K562 (cell line): ENCODE measurements at regions not wholly inside any gene's neighbourhood (a gene's known extent, or its start where the extent isn't known, plus 50 kb on each side); places are given as distances from the start of the nearest gene placed in this dataset.

ENCODE experiments used
- ATAC-seq: fragments of 200-7000 bp; cut with Tn5 transposase; 3 replicates; pipeline ENCODE4 v1.9.1; 2020; ENCODE audit warnings: moderate library complexity
- BruUV-seq: library from RNA; stranded (reverse); fragments of 400-500 nt; replicated peaks from 2 replicates; lab custom pipeline; 2021; lab: Mats Ljungman, UMichigan
- CTCF ChIA-PET: fragments of 300-600 bp; formaldehyde crosslinking; extraction: SDS; loops from one replicate; lab custom pipeline; 2021; ENCODE audit warnings: low intra/inter-chr PET ratio; lab: Yijun Ruan, JAX
- POLR2A ChIA-PET: fragments of 300-600, 350-650 bp; sonication (Branson Sonifier 250); formaldehyde crosslinking; extraction: SDS; loops from one replicate; lab custom pipeline; 2021; ENCODE audit warnings: antibody characterized with exemption, inconsistent platforms; lab: Yijun Ruan, JAX
- DNase-seq, 4 experiments: peaks; one replicate each; pipeline versions ENCODE4 v3.0.0 to v3.0.0-alpha.2; 2011 to 2018; ENCODE audit warnings: low spot score in 3 of 4, mixed read lengths in 3 of 4; ENCODE audit errors: extremely low read depth in 1 of 4
- FAIRE-seq: peaks from 2 replicates; lab custom pipeline; 2011; peaks lifted over from hg19 to GRCh38; lab: Jason Lieb, UNC
- H2AFZ ChIP-seq: 2 replicates; pipeline ENCODE4 v1.6.0; 2011; ENCODE audit warnings: low read depth, low read length, control low read depth, inconsistent platforms
- H3K27ac ChIP-seq: fragments of 200-600 bp; 3 replicates; pipeline ENCODE4 v1.8.0; 2011; ENCODE audit warnings: low read depth, mild to moderate bottlenecking, control low read depth, inconsistent platforms, low read length, moderate library complexity, mixed read lengths; ENCODE audit errors: extremely low read depth
- H3K27me3 ChIP-seq, 2 experiments: fragments of 300-600 bp in 1 of 2; 2 replicates in 1 of 2; 3 replicates in 1 of 2; pipeline versions ENCODE4 v1.6.0 to v1.8.0; 2011; ENCODE audit warnings: inconsistent platforms in 2 of 2, low read length in 2 of 2, mild to moderate bottlenecking in 1 of 2, mixed read lengths in 1 of 2, moderate library complexity in 1 of 2; ENCODE audit not compliant: control insufficient read depth in 2 of 2, insufficient read depth in 2 of 2
- H3K36me3 ChIP-seq: fragments of 300-600 bp; 3 replicates; pipeline ENCODE4 v1.8.0; 2011; ENCODE audit warnings: mild to moderate bottlenecking, low read length, inconsistent platforms; ENCODE audit not compliant: control insufficient read depth, insufficient read depth
- H3K4me1 ChIP-seq, 2 experiments: fragments of 200-600 bp in 1 of 2; replicated peaks in 1 of 2; 2 replicates in 1 of 2; 3 replicates in 1 of 2; pipeline versions ENCODE4 v1.5.1 to v1.8.0; 2011; ENCODE audit warnings: inconsistent platforms in 2 of 2, low read length in 2 of 2, mild to moderate bottlenecking in 1 of 2, mixed read lengths in 1 of 2, moderate library complexity in 1 of 2; ENCODE audit not compliant: control insufficient read depth in 2 of 2, insufficient read depth in 2 of 2
- H3K4me2 ChIP-seq: 2 replicates; pipeline ENCODE4 v1.6.1; 2011; ENCODE audit warnings: low read length, control low read depth, inconsistent platforms, mixed read lengths; ENCODE audit not compliant: insufficient read depth
- H3K4me3 ChIP-seq: fragments of 200-600 bp; sonication (generic), shearing (Covaris generic); 2 replicates; pipeline ENCODE4 v1.5.1; 2016; ENCODE audit warnings: control low read depth, inconsistent platforms
- H3K79me2 ChIP-seq: fragments of 200-600 bp; 3 replicates; pipeline ENCODE4 v1.8.0; 2011; ENCODE audit warnings: low read length, inconsistent platforms; ENCODE audit not compliant: control insufficient read depth, insufficient read depth
- H3K9ac ChIP-seq, 2 experiments: 2 replicates each; pipeline versions ENCODE4 v1.6.0 to v1.6.1; 2011; ENCODE audit warnings: low read depth in 2 of 2, low read length in 2 of 2, control low read depth in 1 of 2, inconsistent platforms in 1 of 2, mild to moderate bottlenecking in 1 of 2, mixed read lengths in 1 of 2; ENCODE audit not compliant: insufficient read depth in 1 of 2
- H3K9me1 ChIP-seq: one replicate; pipeline ENCODE4 v1.6.0; 2011; ENCODE audit warnings: inconsistent platforms, mild to moderate bottlenecking, low read length, moderate library complexity; ENCODE audit not compliant: control insufficient read depth, insufficient read depth
- H3K9me3 ChIP-seq: replicated peaks from 2 replicates; pipeline ENCODE4 v1.5.1; 2011; ENCODE audit warnings: low read depth, low read length, inconsistent platforms; ENCODE audit not compliant: control insufficient read depth, insufficient read depth
- H4K20me1 ChIP-seq: replicated peaks from 2 replicates; pipeline ENCODE4 v1.6.1; 2011; ENCODE audit warnings: low read length, inconsistent platforms, mixed read lengths; ENCODE audit not compliant: control insufficient read depth, insufficient read depth
- ADNP ChIP-seq: fragments of 200-800 bp; sonication (Bioruptor generic); IDR thresholded peaks from 2 replicates; pipeline ENCODE4 v1.6.1; 2016; ENCODE audit warnings: missing genetic modification characterization, missing compliant biosample characterization
- CBFB ChIP-seq: sonication (generic); formaldehyde crosslinking; IDR thresholded peaks from 2 replicates; pipeline ENCODE4 v1.4.0; 2020; ENCODE audit warnings: mild to moderate bottlenecking, missing genetic modification reagents
- CBX2 ChIP-seq: fragments of 200-600 bp; sonication (generic); IDR thresholded peaks from one replicate; pipeline ENCODE4 v1.6.1; 2012; ENCODE audit warnings: mild to moderate bottlenecking, low read length, inconsistent platforms; ENCODE audit not compliant: insufficient read depth, poor library complexity, severe bottlenecking
- DACH1 ChIP-seq: fragments of 450-650 bp; IDR thresholded peaks from 2 replicates; pipeline ENCODE4 v1.6.1; 2018; ENCODE audit not compliant: partially characterized antibody
- FOS ChIP-seq: IDR thresholded peaks from 3 replicates; pipeline ENCODE4 v1.6.1; 2011; ENCODE audit not compliant: insufficient read length; ENCODE audit errors: extremely low read depth
- FOXM1 ChIP-seq, 2 experiments: fragments of 450-650 bp in 1 of 2; sonication (generic) in 1 of 2; formaldehyde crosslinking in 1 of 2; IDR thresholded peaks; 2 replicates each; pipeline versions ENCODE4 v1.6.1 to v1.9.0; 2017 to 2022; ENCODE audit warnings: low read depth in 2 of 2, mild to moderate bottlenecking in 2 of 2, missing genetic modification reagents in 1 of 2, moderate library complexity in 1 of 2
- HNRNPUL1 ChIP-seq: fragments of 200-400 bp; formaldehyde crosslinking; IDR thresholded peaks from 2 replicates; pipeline ENCODE4 v1.6.1; 2017; ENCODE audit warnings: low read length
- JUND ChIP-seq, 2 experiments: IDR thresholded peaks; 2 replicates in 1 of 2; 3 replicates in 1 of 2; pipeline ENCODE4 v1.6.1; 2011; ENCODE audit warnings: borderline replicate concordance in 2 of 2, low read depth in 2 of 2, low read length in 2 of 2, improper control_type of control experiment in 1 of 2, missing biosample characterization in 1 of 2, missing genetic modification characterization in 1 of 2, missing genetic modification reagents in 1 of 2
- MCM2 ChIP-seq: fragments of 450-650 bp; IDR thresholded peaks from 2 replicates; pipeline ENCODE4 v1.6.1; 2017; ENCODE audit warnings: low read depth, mild to moderate bottlenecking
- MIER1 ChIP-seq: fragments of 450-650 bp; IDR thresholded peaks from 2 replicates; pipeline ENCODE4 v1.6.1; 2016; ENCODE audit warnings: antibody characterized with exemption, mild to moderate bottlenecking, low read depth
- STAT5B ChIP-seq: fragments of 250-450 bp; sonication (Bioruptor Pico); IDR thresholded peaks from 2 replicates; pipeline ENCODE4 v1.8.0; 2021; ENCODE audit warnings: mild to moderate bottlenecking, inconsistent platforms
- TAF7 ChIP-seq: fragments of 450-650 bp; IDR thresholded peaks from 2 replicates; pipeline ENCODE4 v1.6.1; 2016; ENCODE audit warnings: missing genetic modification characterization, missing compliant biosample characterization
- ZNF354B ChIP-seq: fragments of 250-450 bp; sonication (Bioruptor Pico); IDR thresholded peaks from 2 replicates; pipeline ENCODE4 v1.4.0; 2020
- ZNF518B ChIP-seq: fragments of 250-450 bp; sonication (Bioruptor Pico); IDR thresholded peaks from 2 replicates; pipeline ENCODE4 v1.5.0; 2021; ENCODE audit warnings: mild to moderate bottlenecking, moderate library complexity
- ZSCAN29 ChIP-seq: fragments of 450-650 bp; IDR thresholded peaks from 2 replicates; pipeline ENCODE4 v1.6.1; 2017
- WGBS: fragments of 100-300 bp; shearing (Covaris generic); methylation state at CpG from one replicate; pipeline ENCODE4 v1.1.6; 2016; ENCODE audit warnings: low coverage, mixed read lengths; ENCODE audit not compliant: insufficient coverage; ENCODE audit errors: missing lambda C conversion rate; 5-methylcytosine and 5-hydroxymethylcytosine counted together
- in situ Hi-C: fragments of 300-500 bp; cut with MboI; formaldehyde crosslinking; loops from 4 replicates; pipeline ENCODE4 v1.15.0; 2018; ENCODE audit warnings: inconsistent platforms, mixed read lengths
- intact Hi-C: fragments of 100-400 bp; cut with micrococcal nuclease; formaldehyde crosslinking; loops from 2 replicates; pipeline ENCODE4 v1.14.2; 2022
- TF ChIP-seq, protein P1 (sequence below), 2 experiments: fragments of 450-650 bp; conservative IDR thresholded peaks; 2 replicates each; pipeline ENCODE4 v1.6.1; 2017; ENCODE audit warnings: mild to moderate bottlenecking in 2 of 2, moderate library complexity in 2 of 2
- TF ChIP-seq, protein P2 (sequence below): fragments of 450-650 bp; formaldehyde crosslinking; IDR thresholded peaks from 2 replicates; pipeline ENCODE4 v1.4.0; 2020; ENCODE audit warnings: mild to moderate bottlenecking

DNA sequence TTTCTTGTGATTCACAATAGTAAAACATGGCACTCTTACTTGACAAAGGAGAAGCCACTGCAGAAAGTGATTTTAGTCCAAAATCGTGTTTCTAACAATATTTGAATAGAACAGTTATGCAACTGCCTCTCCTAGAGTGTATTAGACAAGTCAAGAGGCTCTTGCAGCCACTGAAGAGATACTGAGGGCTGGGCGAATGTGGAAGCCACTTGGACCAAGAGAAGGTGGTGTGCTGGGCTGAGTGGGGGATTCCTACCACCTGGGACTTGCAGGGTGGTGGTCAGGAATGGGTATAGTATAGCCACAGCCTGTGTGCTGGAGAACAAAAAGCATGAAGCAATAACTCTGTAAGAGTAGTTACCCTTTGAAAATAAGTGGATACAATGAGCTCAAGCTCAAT, 223.8 kb upstream of the DNAJC19 start:
- 0% methylated on average over 2 of the region's 2 CpGs for WGBS
- BruUV-seq, result no TSS peak
- FAIRE-seq, result no peak
- TF ChIP-seq, protein P1, sequence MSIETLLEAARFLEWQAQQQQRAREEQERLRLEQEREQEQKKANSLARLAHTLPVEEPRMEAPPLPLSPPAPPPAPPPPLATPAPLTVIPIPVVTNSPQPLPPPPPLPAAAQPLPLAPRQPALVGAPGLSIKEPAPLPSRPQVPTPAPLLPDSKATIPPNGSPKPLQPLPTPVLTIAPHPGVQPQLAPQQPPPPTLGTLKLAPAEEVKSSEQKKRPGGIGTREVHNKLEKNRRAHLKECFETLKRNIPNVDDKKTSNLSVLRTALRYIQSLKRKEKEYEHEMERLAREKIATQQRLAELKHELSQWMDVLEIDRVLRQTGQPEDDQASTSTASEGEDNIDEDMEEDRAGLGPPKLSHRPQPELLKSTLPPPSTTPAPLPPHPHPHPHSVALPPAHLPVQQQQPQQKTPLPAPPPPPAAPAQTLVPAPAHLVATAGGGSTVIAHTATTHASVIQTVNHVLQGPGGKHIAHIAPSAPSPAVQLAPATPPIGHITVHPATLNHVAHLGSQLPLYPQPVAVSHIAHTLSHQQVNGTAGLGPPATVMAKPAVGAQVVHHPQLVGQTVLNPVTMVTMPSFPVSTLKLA (conservative IDR thresholded peaks at IDR 0.05), result no peak
- no peak for TF ChIP-seq TAF7 (tag)
- no peak for TF ChIP-seq JUND (IDR thresholded peaks at IDR 0.05; ENCODE audit: borderline replicate concordance, low read depth, low read length)
- no peak for TF ChIP-seq JUND (tag; IDR thresholded peaks at IDR 0.05; ENCODE audit: borderline replicate concordance, low read depth, low read length)
- TF ChIP-seq FOXM1 (IDR thresholded peaks at IDR 0.05; ENCODE audit: low read depth), result no peak
- no peak for TF ChIP-seq FOXM1 (CRISPR knock-in tag; IDR thresholded peaks at IDR 0.05; ENCODE audit: low read depth)
- no peak for TF ChIP-seq FOS
- TF ChIP-seq STAT5B (CRISPR knock-in tag), result no peak
- no peak for TF ChIP-seq ZSCAN29
- no peak for TF ChIP-seq MCM2
- TF ChIP-seq HNRNPUL1, result no peak
- no peak for TF ChIP-seq ZNF354B (CRISPR knock-in tag)
- TF ChIP-seq CBX2, result no peak
- TF ChIP-seq, protein P2, sequence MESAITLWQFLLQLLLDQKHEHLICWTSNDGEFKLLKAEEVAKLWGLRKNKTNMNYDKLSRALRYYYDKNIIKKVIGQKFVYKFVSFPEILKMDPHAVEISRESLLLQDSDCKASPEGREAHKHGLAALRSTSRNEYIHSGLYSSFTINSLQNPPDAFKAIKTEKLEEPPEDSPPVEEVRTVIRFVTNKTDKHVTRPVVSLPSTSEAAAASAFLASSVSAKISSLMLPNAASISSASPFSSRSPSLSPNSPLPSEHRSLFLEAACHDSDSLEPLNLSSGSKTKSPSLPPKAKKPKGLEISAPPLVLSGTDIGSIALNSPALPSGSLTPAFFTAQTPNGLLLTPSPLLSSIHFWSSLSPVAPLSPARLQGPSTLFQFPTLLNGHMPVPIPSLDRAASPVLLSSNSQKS (CRISPR knock-in tag), result no peak
- TF ChIP-seq MIER1, result no peak
- TF ChIP-seq CBFB (CRISPR knock-in tag), result no peak
- no peak for TF ChIP-seq ZNF518B (CRISPR knock-in tag)
- no peak for TF ChIP-seq DACH1
- no peak for TF ChIP-seq ADNP (tag)

More for the DNA sequence above, 223.8 kb upstream of the DNAJC19 start:
- intact Hi-C loops, result loop anchor here (10.0 kb wide), 1 partner anchor 1471 kb away; no protein-coding TSS in a partner anchor
- H4K20me1 ChIP-seq, result no peaks in the 10 kb centered on the region
- no peaks in the 10 kb centered on the region for H3K27me3 ChIP-seq
- H3K27ac ChIP-seq, result no peak overlapping the region
- ATAC-seq, result no peak
- H3K4me2 ChIP-seq, result no peak overlapping the region
- ChIA-PET POLR2A (no interaction called here), CTCF (no interaction called here)
- DNase-seq, result no peak
- no peaks in the 10 kb centered on the region for H3K9me1 ChIP-seq
- in situ Hi-C loops, result no loop called here
- no peak overlapping the region for H3K4me3 ChIP-seq
- no peaks in the 10 kb centered on the region for H3K79me2 ChIP-seq
- H3K36me3 ChIP-seq, result no peaks in the 10 kb centered on the region
- no peak overlapping the region for H3K9ac ChIP-seq
- H2AFZ ChIP-seq, result no peak overlapping the region
- no peaks in the 10 kb centered on the region for H3K4me1 ChIP-seq
- H3K9me3 ChIP-seq, result no peaks in the 10 kb centered on the region
